ENCODE measurements at regions not wholly inside any gene's neighbourhood (a gene's known extent, or its start where the extent isn't known, plus 50 kb on each side); places are given as distances from the start of the nearest gene placed in this dataset.
A peak's percentile ranks its signal among the peaks of the same experiment; 100 is the strongest.

- Histone ChIP-seq H3K4me1 (ENCODE audit: control insufficient read depth, insufficient read depth, low read length) (no peaks in the 10 kb centered on the region), H3K27me3 (ENCODE audit: control insufficient read depth, insufficient read depth, low read length) (no peaks in the 10 kb centered on the region), H3K27ac (ENCODE audit: low read depth, low read length) (no peak overlapping the region), H3K4me3 (ENCODE audit: low read depth, low read length) (no peak overlapping the region), H3K9me3 (ENCODE audit: control insufficient read depth, insufficient read depth, low read length) (no peaks in the 10 kb centered on the region), H3K36me3 (ENCODE audit: control insufficient read depth, insufficient read depth, low read length) (no peaks in the 10 kb centered on the region)
- DNase-seq (ENCODE audit: low read depth in 4 of 6, low spot score in 6 of 6) = no peak
- WGBS (ENCODE audit: insufficient coverage) = 39% methylated on average over 3 of the region's 3 CpGs
Measured at GRCh38 chr21:40967771-40968170, 120.8 kb upstream of the DSCAM start.

GRCh38 chr21:40972151-40972550, 125.2 kb upstream of the DSCAM start:
- WGBS (ENCODE audit: insufficient coverage) = no CpG with 5 or more reads among the region's 2 CpGs
- no peaks in the 10 kb centered on the region for H3K27me3 ChIP-seq (ENCODE audit: control insufficient read depth, insufficient read depth, low read length)
- DNase-seq (ENCODE audit: low read depth in 4 of 6, low spot score in 6 of 6) = no peak
- no peak overlapping the region for H3K4me3 ChIP-seq (ENCODE audit: low read depth, low read length)
- no peaks in the 10 kb centered on the region for H3K4me1 ChIP-seq (ENCODE audit: control insufficient read depth, insufficient read depth, low read length)
- no peak overlapping the region for H3K27ac ChIP-seq (ENCODE audit: low read depth, low read length)
- no peaks in the 10 kb centered on the region for H3K36me3 ChIP-seq (ENCODE audit: control insufficient read depth, insufficient read depth, low read length)
- no peaks in the 10 kb centered on the region for H3K9me3 ChIP-seq (ENCODE audit: control insufficient read depth, insufficient read depth, low read length)

- H3K27me3 ChIP-seq (ENCODE audit: control insufficient read depth, insufficient read depth, low read length) = no peaks in the 10 kb centered on the region
- H3K36me3 ChIP-seq (ENCODE audit: control insufficient read depth, insufficient read depth, low read length) = no peaks in the 10 kb centered on the region
- H3K9me3 ChIP-seq (ENCODE audit: control insufficient read depth, insufficient read depth, low read length) = peaks cover 2% of the 10 kb centered on the region
- no peak overlapping the region for H3K4me3 ChIP-seq (ENCODE audit: low read depth, low read length)
- H3K27ac ChIP-seq (ENCODE audit: low read depth, low read length) = no peak overlapping the region
- DNase-seq (ENCODE audit: low read depth in 4 of 6, low spot score in 6 of 6) = no peak
- no peaks in the 10 kb centered on the region for H3K4me1 ChIP-seq (ENCODE audit: control insufficient read depth, insufficient read depth, low read length)
Measured at GRCh38 chr21:40976198-40977109, 129.5 kb upstream of the DSCAM start.

- no peaks in the 10 kb centered on the region for H3K4me1 ChIP-seq (ENCODE audit: control insufficient read depth, insufficient read depth, low read length)
- peaks cover 5% of the 10 kb centered on the region for H3K9me3 ChIP-seq (ENCODE audit: control insufficient read depth, insufficient read depth, low read length)
- no peaks in the 10 kb centered on the region for H3K36me3 ChIP-seq (ENCODE audit: control insufficient read depth, insufficient read depth, low read length)
- H3K27me3 ChIP-seq (ENCODE audit: control insufficient read depth, insufficient read depth, low read length) = no peaks in the 10 kb centered on the region
- WGBS (ENCODE audit: insufficient coverage) = no CpG with 5 or more reads among the region's 4 CpGs
- H3K27ac ChIP-seq (ENCODE audit: low read depth, low read length) = no peak overlapping the region
- no peak for DNase-seq (ENCODE audit: low read depth in 4 of 6, low spot score in 6 of 6)
- H3K4me3 ChIP-seq (ENCODE audit: low read depth, low read length) = no peak overlapping the region
Measured at GRCh38 chr21:40985370-40985769, 138.4 kb upstream of the DSCAM start.

- H3K9me3 ChIP-seq (ENCODE audit: control insufficient read depth, insufficient read depth, low read length) = no peaks in the 10 kb centered on the region
- H3K27ac ChIP-seq (ENCODE audit: low read depth, low read length) = no peak overlapping the region
- no peak for DNase-seq (ENCODE audit: low read depth in 4 of 6, low spot score in 6 of 6)
- no peaks in the 10 kb centered on the region for H3K27me3 ChIP-seq (ENCODE audit: control insufficient read depth, insufficient read depth, low read length)
- WGBS (ENCODE audit: insufficient coverage) = 93% methylated on average over 1 of the region's 2 CpGs
- H3K4me3 ChIP-seq (ENCODE audit: low read depth, low read length) = no peak overlapping the region
- no peaks in the 10 kb centered on the region for H3K36me3 ChIP-seq (ENCODE audit: control insufficient read depth, insufficient read depth, low read length)
- no peaks in the 10 kb centered on the region for H3K4me1 ChIP-seq (ENCODE audit: control insufficient read depth, insufficient read depth, low read length)
Measured at GRCh38 chr21:40990366-40990765, 143.4 kb upstream of the DSCAM start.

GRCh38 chr21:40997831-40998230, 150.9 kb upstream of the DSCAM start:
- H3K9me3 ChIP-seq (ENCODE audit: control insufficient read depth, insufficient read depth, low read length) = peaks cover 10% of the 10 kb centered on the region
- WGBS (ENCODE audit: insufficient coverage) = 90% methylated on average over 2 of the region's 3 CpGs
- H3K36me3 ChIP-seq (ENCODE audit: control insufficient read depth, insufficient read depth, low read length) = no peaks in the 10 kb centered on the region
- DNase-seq (ENCODE audit: low read depth in 4 of 6, low spot score in 6 of 6) = no peak
- no peak overlapping the region for H3K27ac ChIP-seq (ENCODE audit: low read depth, low read length)
- H3K4me1 ChIP-seq (ENCODE audit: control insufficient read depth, insufficient read depth, low read length) = no peaks in the 10 kb centered on the region
- H3K27me3 ChIP-seq (ENCODE audit: control insufficient read depth, insufficient read depth, low read length) = no peaks in the 10 kb centered on the region
- no peak overlapping the region for H3K4me3 ChIP-seq (ENCODE audit: low read depth, low read length)

GRCh38 chr21:41000838-41001237, 153.9 kb upstream of the DSCAM start:
- H3K27ac ChIP-seq (ENCODE audit: low read depth, low read length) = no peak overlapping the region
- no peak overlapping the region for H3K4me3 ChIP-seq (ENCODE audit: low read depth, low read length)
- H3K9me3 ChIP-seq (ENCODE audit: control insufficient read depth, insufficient read depth, low read length) = peaks cover 10% of the 10 kb centered on the region
- no CpG with 5 or more reads among the region's 1 CpG for WGBS (ENCODE audit: insufficient coverage)
- H3K4me1 ChIP-seq (ENCODE audit: control insufficient read depth, insufficient read depth, low read length) = no peaks in the 10 kb centered on the region
- H3K27me3 ChIP-seq (ENCODE audit: control insufficient read depth, insufficient read depth, low read length) = no peaks in the 10 kb centered on the region
- no peaks in the 10 kb centered on the region for H3K36me3 ChIP-seq (ENCODE audit: control insufficient read depth, insufficient read depth, low read length)
- no peak for DNase-seq (ENCODE audit: low read depth in 4 of 6, low spot score in 6 of 6)

- Histone ChIP-seq H3K27ac (ENCODE audit: low read depth, low read length) (no peak overlapping the region), H3K4me1 (ENCODE audit: control insufficient read depth, insufficient read depth, low read length) (peaks cover 3% of the 10 kb centered on the region), H3K36me3 (ENCODE audit: control insufficient read depth, insufficient read depth, low read length) (no peaks in the 10 kb centered on the region), H3K9me3 (ENCODE audit: control insufficient read depth, insufficient read depth, low read length) (no peaks in the 10 kb centered on the region), H3K27me3 (ENCODE audit: control insufficient read depth, insufficient read depth, low read length) (no peaks in the 10 kb centered on the region), H3K4me3 (ENCODE audit: low read depth, low read length) (no peak overlapping the region)
- DNase-seq (ENCODE audit: low read depth in 4 of 6, low spot score in 6 of 6) = peak in 1 of 6 donors; percentile 54
- WGBS (ENCODE audit: insufficient coverage) = 60% methylated on average over 3 of the region's 6 CpGs
Measured at GRCh38 chr21:41006636-41007035, 159.7 kb upstream of the DSCAM start.

GRCh38 chr21:41008351-41008750, 159.6 kb upstream of the BACE2 start:
- Histone ChIP-seq H3K36me3 (ENCODE audit: control insufficient read depth, insufficient read depth, low read length) (no peaks in the 10 kb centered on the region), H3K27ac (ENCODE audit: low read depth, low read length) (no peak overlapping the region), H3K9me3 (ENCODE audit: control insufficient read depth, insufficient read depth, low read length) (no peaks in the 10 kb centered on the region), H3K4me3 (ENCODE audit: low read depth, low read length) (no peak overlapping the region), H3K4me1 (ENCODE audit: control insufficient read depth, insufficient read depth, low read length) (peaks cover 3% of the 10 kb centered on the region), H3K27me3 (ENCODE audit: control insufficient read depth, insufficient read depth, low read length) (no peaks in the 10 kb centered on the region)
- peak in 1 of 6 donors; percentile 25 for DNase-seq (ENCODE audit: low read depth in 4 of 6, low spot score in 6 of 6)
- WGBS (ENCODE audit: insufficient coverage) = 92% methylated on average over 4 of the region's 6 CpGs

- 54% methylated on average over 9 of the region's 9 CpGs for WGBS (ENCODE audit: insufficient coverage)
- no peaks in the 10 kb centered on the region for H3K36me3 ChIP-seq (ENCODE audit: control insufficient read depth, insufficient read depth, low read length)
- no peaks in the 10 kb centered on the region for H3K9me3 ChIP-seq (ENCODE audit: control insufficient read depth, insufficient read depth, low read length)
- peaks cover 3% of the 10 kb centered on the region for H3K4me1 ChIP-seq (ENCODE audit: control insufficient read depth, insufficient read depth, low read length)
- H3K27ac ChIP-seq (ENCODE audit: low read depth, low read length) = no peak overlapping the region
- DNase-seq (ENCODE audit: low read depth in 4 of 6, low spot score in 6 of 6) = peak in 1 of 6 donors; percentile 18
- no peaks in the 10 kb centered on the region for H3K27me3 ChIP-seq (ENCODE audit: control insufficient read depth, insufficient read depth, low read length)
- no peak overlapping the region for H3K4me3 ChIP-seq (ENCODE audit: low read depth, low read length)
Measured at GRCh38 chr21:41008974-41009373, 159.0 kb upstream of the BACE2 start.

All from spinal cord (tissue), 9 donors.